ENCODE measurements at regions not wholly inside any gene's neighbourhood (a gene's known extent, or its start where the extent isn't known, plus 50 kb on each side); places are given as distances from the start of the nearest gene placed in this dataset.

GRCh38 chr4:175514174-175514573, 297.9 kb downstream of the GPM6A start (continued):
- TF ChIP-seq ATOH8 (CRISPR knock-in tag; IDR thresholded peaks at IDR 0.05; ENCODE audit: low read depth), result no peak

- Histone ChIP-seq H3K9me3 (peaks cover 3% of the 10 kb centered on the region; the same call in 2 of the 3 replicates), H3K4me2 (peak overlapping the region; percentile 66), H3K27ac (peak overlapping the region; percentile 71 to 76), H3K4me3 (no peak overlapping the region), H3K4me1 (peaks cover 17% of the 10 kb centered on the region)
- no peak for DNase-seq (ENCODE audit: low read depth in 1 of 2, low spot score in 1 of 2)
- no peak for ATAC-seq
- TF ChIP-seq HEYL (CRISPR knock-in tag; IDR thresholded peaks at IDR 0.05), result no peak
- ChIA-PET POLR2A (interaction anchor here (1.1 kb wide), 1 partner anchor 109 kb away, joined by 4 read pairs; no protein-coding TSS in a partner anchor), CTCF (no interaction called here)
- FAIRE-seq, result no peak
- WGBS (ENCODE audit: missing lambda C conversion rate), result 89% methylated on average over 3 of the region's 3 CpGs
Observed at GRCh38 chr4:175530655-175531054, 281.4 kb downstream of the GPM6A start.

GRCh38 chr4:175531405-175532091, 280.5 kb downstream of the GPM6A start:
- Histone ChIP-seq H3K9me3 (peaks cover 5% of the 10 kb centered on the region; the same call in 2 of the 3 replicates), H3K4me1 (peaks cover 21% of the 10 kb centered on the region), H3K27ac (peak overlapping the region; percentile 72 to 82), H3K4me2 (peak overlapping the region; percentile 66), H3K4me3 (no peak overlapping the region)
- peak; percentile 71 to 84; a peak in 5 of 6 replicates for ATAC-seq
- CTCF ChIA-PET, result no interaction called here
- POLR2A ChIA-PET, result interaction anchor here (1.1 kb wide), 1 partner anchor 110 kb away, joined by 4 read pairs; no protein-coding TSS in a partner anchor
- 9% methylated on average over 4 of the region's 4 CpGs for WGBS (ENCODE audit: missing lambda C conversion rate)
- TF ChIP-seq MAZ (IDR thresholded peaks at IDR 0.05; ENCODE audit: borderline replicate concordance, low read depth, low read length) (no peak), HEYL (CRISPR knock-in tag; IDR thresholded peaks at IDR 0.05) (no peak), FOXS1 (CRISPR knock-in tag; IDR thresholded peaks at IDR 0.05) (no peak), EP300 (IDR thresholded peaks at IDR 0.05) (peak; percentile 25 to 31; a peak in 2 of 5 replicates), FOSL2 (IDR thresholded peaks at IDR 0.05) (peak; percentile 81), FOSL2 (CRISPR knock-in tag; IDR thresholded peaks at IDR 0.05) (peak; percentile 85), PHF8 (IDR thresholded peaks at IDR 0.05; ENCODE audit: borderline replicate concordance, low read depth) (no peak), JUNB (IDR thresholded peaks at IDR 0.05) (peak; percentile 85), SREBF2 (IDR thresholded peaks at IDR 0.05) (no peak), BCL3 (IDR thresholded peaks at IDR 0.05) (0 out of 3 replicates have a peak, but pooled peaks have one; percentile 28), POLR2A (IDR thresholded peaks at IDR 0.05; ENCODE audit: low read length) (no peak), PBX3 (IDR thresholded peaks at IDR 0.05) (no peak), JUN (IDR thresholded peaks at IDR 0.05) (peak in 1 of 2 experiments; percentile 44; a peak in 1 of 5 replicates), REST (IDR thresholded peaks at IDR 0.05) (no peak), CTCF (IDR thresholded peaks at IDR 0.05) (no peak)
- peak; percentile 7 to 60 for DNase-seq (ENCODE audit: low read depth in 1 of 2, low spot score in 1 of 2)
- FAIRE-seq, result no peak
